Effector CD4-positive, alpha-beta T cell (primary cell): ENCODE measurements at regions not wholly inside any gene's neighbourhood (a gene's known extent, or its start where the extent isn't known, plus 50 kb on each side); places are given as distances from the start of the nearest gene placed in this dataset.
"Not testable (repeated sequence)": the region's sequence is repeated elsewhere in the genome, so short reads cannot be mapped to it uniquely, and the experiment has no call there.

ENCODE experiments used
- DNase-seq: peaks from one replicate; pipeline ENCODE4 v3.0.0-alpha.2; 2020

GRCh38 chr12:91717804-91718203, 427.8 kb downstream of the BTG1 start:
- no peak for DNase-seq

GRCh38 chr12:91711925-91712324, 433.7 kb downstream of the BTG1 start:
- DNase-seq = not testable (repeated sequence)

GRCh38 chr12:91706466-91706865, 439.2 kb downstream of the BTG1 start:
- DNase-seq = no peak

- DNase-seq = no peak
Measured at GRCh38 chr12:91704446-91704845, 441.2 kb downstream of the BTG1 start.

GRCh38 chr12:91703491-91704283, 442.0 kb downstream of the BTG1 start:
- no peak for DNase-seq

- no peak for DNase-seq
Measured at GRCh38 chr12:91702843-91703425, 442.7 kb downstream of the BTG1 start.

- DNase-seq = no peak
Measured at GRCh38 chr12:91695964-91696363, 449.7 kb downstream of the BTG1 start.

GRCh38 chr12:91695406-91695805, 450.2 kb downstream of the BTG1 start:
- not testable (repeated sequence) for DNase-seq

GRCh38 chr12:91690531-91690930, 455.1 kb downstream of the BTG1 start:
- no peak for DNase-seq

GRCh38 chr12:91687052-91688017, 458.3 kb downstream of the BTG1 start:
- DNase-seq = no peak

- no peak for DNase-seq
Measured at GRCh38 chr12:91685917-91686316, 459.7 kb downstream of the BTG1 start.

- no peak for DNase-seq
Measured at GRCh38 chr12:91681751-91682150, 463.9 kb downstream of the BTG1 start.

GRCh38 chr12:91680864-91681263, 464.8 kb downstream of the BTG1 start:
- DNase-seq = no peak

- no peak for DNase-seq
Measured at GRCh38 chr12:91677556-91677955, 468.1 kb downstream of the BTG1 start.

GRCh38 chr12:91675401-91675800, 470.2 kb downstream of the BTG1 start:
- no peak for DNase-seq

- no peak for DNase-seq
Measured at GRCh38 chr12:91672130-91672529, 473.5 kb downstream of the BTG1 start.

- no peak for DNase-seq
Measured at GRCh38 chr12:91667694-91668093, 478.0 kb downstream of the BTG1 start.

GRCh38 chr12:91663744-91664143, 481.1 kb upstream of the DCN start:
- no peak for DNase-seq

- no peak for DNase-seq
Measured at GRCh38 chr12:91663310-91663709, 480.7 kb upstream of the DCN start.

GRCh38 chr12:91662021-91662420, 479.4 kb upstream of the DCN start:
- no peak for DNase-seq

- no peak for DNase-seq
Measured at GRCh38 chr12:91657032-91657431, 474.4 kb upstream of the DCN start.

- DNase-seq = no peak
Measured at GRCh38 chr12:91655966-91656365, 473.3 kb upstream of the DCN start.

GRCh38 chr12:91654087-91654486, 471.5 kb upstream of the DCN start:
- no peak for DNase-seq
